RWPE2 (cell line): ENCODE measurements at regions not wholly inside any gene's neighbourhood (a gene's known extent, or its start where the extent isn't known, plus 50 kb on each side); places are given as distances from the start of the nearest gene placed in this dataset.

Experiments used
- ATAC-seq: fragments of 200-7000 bp; cut with Tn5 transposase; 3 replicates; pipeline ENCODE4 v1.9.1; 2021; ENCODE audit warnings: low read depth
- DNase-seq: peaks from one replicate; pipeline ENCODE4 v3.0.0-alpha.2; 2020; ENCODE audit warnings: low spot score
- H3K27ac ChIP-seq: fragments of 450-650 bp; 2 replicates; pipeline ENCODE4 v1.5.1; 2017; ENCODE audit warnings: mild to moderate bottlenecking; ENCODE audit not compliant: poor library complexity, severe bottlenecking
- H3K27me3 ChIP-seq: fragments of 250-450 bp; sonication (Bioruptor Pico); 2 replicates; pipeline ENCODE4 v1.5.1; 2021; ENCODE audit warnings: mild to moderate bottlenecking, moderate library complexity; ENCODE audit not compliant: insufficient read depth, poor library complexity, severe bottlenecking
- H3K36me3 ChIP-seq: fragments of 250-450 bp; sonication (Bioruptor Pico); 2 replicates; pipeline ENCODE4 v1.5.1; 2020; ENCODE audit warnings: low read depth, mild to moderate bottlenecking, moderate library complexity
- H3K4me1 ChIP-seq: fragments of 250-450 bp; sonication (Bioruptor Pico); 2 replicates; pipeline ENCODE4 v1.5.1; 2021; ENCODE audit warnings: mild to moderate bottlenecking, moderate library complexity; ENCODE audit not compliant: insufficient read depth, poor library complexity, severe bottlenecking
- H3K4me3 ChIP-seq: fragments of 250-450 bp; sonication (Bioruptor Pico); 2 replicates; pipeline ENCODE4 v1.5.1; 2021; ENCODE audit warnings: mild to moderate bottlenecking, moderate library complexity; ENCODE audit not compliant: severe bottlenecking
- H3K9me3 ChIP-seq: fragments of 250-450 bp; sonication (Bioruptor Pico); 2 replicates; pipeline ENCODE4 v1.5.1; 2021; ENCODE audit warnings: mild to moderate bottlenecking, moderate library complexity; ENCODE audit not compliant: severe bottlenecking
- CTCF ChIP-seq: fragments of 450-650 bp; IDR thresholded peaks from one replicate; pipeline ENCODE4 v1.5.1; 2017; ENCODE audit warnings: mild to moderate bottlenecking, moderate library complexity; ENCODE audit not compliant: poor library complexity, severe bottlenecking

- H3K4me1 ChIP-seq: no peaks in the 10 kb centered on the region
- H3K4me3 ChIP-seq: no peak overlapping the region
- H3K27me3 ChIP-seq: no peaks in the 10 kb centered on the region
- H3K27ac ChIP-seq: no peak overlapping the region
- DNase-seq: no peak
- TF ChIP-seq CTCF: no peak
- no peak for ATAC-seq
- H3K36me3 ChIP-seq: no peaks in the 10 kb centered on the region
- no peaks in the 10 kb centered on the region for H3K9me3 ChIP-seq
These were observed 166.8 kb upstream of the TOX3 start for GRCh38 chr16:52713740-52714139.

DNA sequence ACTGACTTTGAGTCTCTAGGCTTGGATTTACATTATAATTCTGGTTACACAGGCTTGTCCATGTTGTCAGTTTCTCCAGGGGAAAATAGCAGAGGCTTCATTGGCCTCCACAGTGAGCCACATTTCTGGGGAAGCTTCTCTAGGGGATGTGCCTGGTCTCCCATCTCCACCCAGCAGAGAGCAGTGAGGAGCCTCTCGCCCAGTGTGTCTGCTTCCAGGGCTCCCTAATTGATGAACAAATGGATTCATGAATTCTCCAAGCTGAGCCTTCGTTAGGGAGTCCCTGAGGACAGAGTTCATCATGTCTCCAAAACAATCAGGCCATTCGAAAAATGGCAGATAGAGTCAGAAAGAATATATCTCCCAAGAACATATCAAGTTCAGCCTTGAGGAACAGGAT lies 162.4 kb upstream of the TOX3 start:
- ATAC-seq: no peak

DNA sequence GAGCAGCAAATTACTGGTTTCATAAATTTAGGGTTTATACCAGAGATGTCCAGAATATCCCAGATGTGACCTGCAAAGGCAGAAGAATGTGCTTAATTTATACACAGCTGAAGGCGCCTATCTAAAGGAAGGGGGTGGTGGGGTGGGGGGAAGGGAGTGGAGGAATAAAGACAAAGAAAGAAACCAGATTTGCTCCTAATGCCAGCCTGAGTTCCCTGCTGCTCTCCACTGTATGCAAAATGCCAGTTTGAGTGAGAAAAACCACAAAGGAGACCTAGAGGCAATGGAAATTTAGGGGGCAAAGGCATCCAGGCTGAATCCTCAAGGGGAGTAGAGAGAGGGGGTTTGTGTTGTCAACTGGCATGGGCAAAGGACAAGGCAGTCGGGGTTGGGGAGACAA lies 161.5 kb upstream of the TOX3 start:
- no peaks in the 10 kb centered on the region for H3K36me3 ChIP-seq
- TF ChIP-seq CTCF: no peak
- H3K4me1 ChIP-seq: no peaks in the 10 kb centered on the region
- no peak overlapping the region for H3K27ac ChIP-seq
- no peaks in the 10 kb centered on the region for H3K9me3 ChIP-seq
- ATAC-seq: no peak
- DNase-seq: no peak
- H3K27me3 ChIP-seq: no peaks in the 10 kb centered on the region
- no peak overlapping the region for H3K4me3 ChIP-seq

More for the DNA sequence above, 162.4 kb upstream of the TOX3 start:
- DNase-seq: no peak
- Histone ChIP-seq H3K4me1 (no peaks in the 10 kb centered on the region), H3K36me3 (no peaks in the 10 kb centered on the region), H3K9me3 (no peaks in the 10 kb centered on the region), H3K27ac (no peak overlapping the region), H3K4me3 (no peak overlapping the region), H3K27me3 (no peaks in the 10 kb centered on the region)
- TF ChIP-seq CTCF: no peak

- ATAC-seq: no peak
- no peak for TF ChIP-seq CTCF
- Histone ChIP-seq H3K27me3 (no peaks in the 10 kb centered on the region), H3K36me3 (no peaks in the 10 kb centered on the region), H3K27ac (no peak overlapping the region), H3K4me3 (no peak overlapping the region), H3K9me3 (no peaks in the 10 kb centered on the region), H3K4me1 (no peaks in the 10 kb centered on the region)
- DNase-seq: no peak
These were observed 160.9 kb upstream of the TOX3 start for GRCh38 chr16:52707676-52708337.

DNA sequence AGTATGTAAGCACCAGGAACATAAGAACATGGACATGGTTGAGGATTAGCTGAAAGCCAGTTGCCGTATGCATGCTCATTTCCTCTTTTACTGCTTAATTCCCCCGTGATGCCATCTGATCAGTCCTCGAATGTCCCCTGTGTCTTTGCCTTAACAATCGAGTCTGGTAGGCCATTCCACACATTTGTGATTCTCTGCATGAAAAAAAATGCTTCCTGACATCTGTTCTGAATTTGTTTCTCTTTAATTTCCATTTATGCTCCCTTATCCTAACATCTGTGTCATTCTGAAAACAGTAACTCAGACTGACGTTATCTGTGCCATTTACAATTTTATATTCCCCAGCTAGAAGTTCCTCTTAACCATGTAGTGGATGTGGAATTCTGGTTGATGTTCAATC lies 158.2 kb upstream of the TOX3 start:
- TF ChIP-seq CTCF: no peak
- Histone ChIP-seq H3K4me3 (no peak overlapping the region), H3K36me3 (no peaks in the 10 kb centered on the region), H3K27ac (no peak overlapping the region), H3K9me3 (no peaks in the 10 kb centered on the region), H3K27me3 (no peaks in the 10 kb centered on the region), H3K4me1 (no peaks in the 10 kb centered on the region)
- DNase-seq: no peak
- no peak for ATAC-seq
